ENCODE measurements at regions not wholly inside any gene's neighbourhood (a gene's known extent, or its start where the extent isn't known, plus 50 kb on each side); places are given as distances from the start of the nearest gene placed in this dataset.

DNA sequence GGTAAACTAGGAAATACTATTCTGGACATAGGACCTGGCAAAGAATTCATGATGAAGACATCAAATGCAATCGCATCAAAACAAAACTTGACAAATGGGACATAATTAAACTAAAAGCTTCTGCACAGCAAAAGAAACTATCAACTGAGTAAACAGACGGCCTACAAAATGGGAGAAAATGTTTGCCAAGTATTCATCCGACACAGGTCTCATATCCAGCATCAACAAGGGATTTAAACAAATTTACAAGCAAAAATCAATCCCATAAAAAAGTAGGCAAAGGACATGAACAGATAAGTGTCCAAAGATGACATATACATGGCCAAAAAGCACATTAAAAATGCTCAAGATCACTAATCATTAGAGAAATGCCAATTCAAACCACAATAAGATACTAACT lies 1088.9 kb downstream of the NAALADL2 start:
- no peak for TF ChIP-seq POLR2A (conservative IDR thresholded peaks at IDR 0.05)
- TF ChIP-seq NCOA2 (IDR thresholded peaks at IDR 0.05; ENCODE audit: partially characterized antibody in 2 of 2), result no peak
- TF ChIP-seq EP300 (IDR thresholded peaks at IDR 0.05; ENCODE audit: low read length), result no peak
- TF ChIP-seq CBX5 (IDR thresholded peaks at IDR 0.05; ENCODE audit: borderline replicate concordance, low read depth), result no peak
- TF ChIP-seq, protein P1, sequence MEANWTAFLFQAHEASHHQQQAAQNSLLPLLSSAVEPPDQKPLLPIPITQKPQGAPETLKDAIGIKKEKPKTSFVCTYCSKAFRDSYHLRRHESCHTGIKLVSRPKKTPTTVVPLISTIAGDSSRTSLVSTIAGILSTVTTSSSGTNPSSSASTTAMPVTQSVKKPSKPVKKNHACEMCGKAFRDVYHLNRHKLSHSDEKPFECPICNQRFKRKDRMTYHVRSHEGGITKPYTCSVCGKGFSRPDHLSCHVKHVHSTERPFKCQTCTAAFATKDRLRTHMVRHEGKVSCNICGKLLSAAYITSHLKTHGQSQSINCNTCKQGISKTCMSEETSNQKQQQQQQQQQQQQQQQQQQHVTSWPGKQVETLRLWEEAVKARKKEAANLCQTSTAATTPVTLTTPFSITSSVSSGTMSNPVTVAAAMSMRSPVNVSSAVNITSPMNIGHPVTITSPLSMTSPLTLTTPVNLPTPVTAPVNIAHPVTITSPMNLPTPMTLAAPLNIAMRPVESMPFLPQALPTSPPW (CRISPR knock-in tag; IDR thresholded peaks at IDR 0.05), result no peak
- TF ChIP-seq, protein P2, sequence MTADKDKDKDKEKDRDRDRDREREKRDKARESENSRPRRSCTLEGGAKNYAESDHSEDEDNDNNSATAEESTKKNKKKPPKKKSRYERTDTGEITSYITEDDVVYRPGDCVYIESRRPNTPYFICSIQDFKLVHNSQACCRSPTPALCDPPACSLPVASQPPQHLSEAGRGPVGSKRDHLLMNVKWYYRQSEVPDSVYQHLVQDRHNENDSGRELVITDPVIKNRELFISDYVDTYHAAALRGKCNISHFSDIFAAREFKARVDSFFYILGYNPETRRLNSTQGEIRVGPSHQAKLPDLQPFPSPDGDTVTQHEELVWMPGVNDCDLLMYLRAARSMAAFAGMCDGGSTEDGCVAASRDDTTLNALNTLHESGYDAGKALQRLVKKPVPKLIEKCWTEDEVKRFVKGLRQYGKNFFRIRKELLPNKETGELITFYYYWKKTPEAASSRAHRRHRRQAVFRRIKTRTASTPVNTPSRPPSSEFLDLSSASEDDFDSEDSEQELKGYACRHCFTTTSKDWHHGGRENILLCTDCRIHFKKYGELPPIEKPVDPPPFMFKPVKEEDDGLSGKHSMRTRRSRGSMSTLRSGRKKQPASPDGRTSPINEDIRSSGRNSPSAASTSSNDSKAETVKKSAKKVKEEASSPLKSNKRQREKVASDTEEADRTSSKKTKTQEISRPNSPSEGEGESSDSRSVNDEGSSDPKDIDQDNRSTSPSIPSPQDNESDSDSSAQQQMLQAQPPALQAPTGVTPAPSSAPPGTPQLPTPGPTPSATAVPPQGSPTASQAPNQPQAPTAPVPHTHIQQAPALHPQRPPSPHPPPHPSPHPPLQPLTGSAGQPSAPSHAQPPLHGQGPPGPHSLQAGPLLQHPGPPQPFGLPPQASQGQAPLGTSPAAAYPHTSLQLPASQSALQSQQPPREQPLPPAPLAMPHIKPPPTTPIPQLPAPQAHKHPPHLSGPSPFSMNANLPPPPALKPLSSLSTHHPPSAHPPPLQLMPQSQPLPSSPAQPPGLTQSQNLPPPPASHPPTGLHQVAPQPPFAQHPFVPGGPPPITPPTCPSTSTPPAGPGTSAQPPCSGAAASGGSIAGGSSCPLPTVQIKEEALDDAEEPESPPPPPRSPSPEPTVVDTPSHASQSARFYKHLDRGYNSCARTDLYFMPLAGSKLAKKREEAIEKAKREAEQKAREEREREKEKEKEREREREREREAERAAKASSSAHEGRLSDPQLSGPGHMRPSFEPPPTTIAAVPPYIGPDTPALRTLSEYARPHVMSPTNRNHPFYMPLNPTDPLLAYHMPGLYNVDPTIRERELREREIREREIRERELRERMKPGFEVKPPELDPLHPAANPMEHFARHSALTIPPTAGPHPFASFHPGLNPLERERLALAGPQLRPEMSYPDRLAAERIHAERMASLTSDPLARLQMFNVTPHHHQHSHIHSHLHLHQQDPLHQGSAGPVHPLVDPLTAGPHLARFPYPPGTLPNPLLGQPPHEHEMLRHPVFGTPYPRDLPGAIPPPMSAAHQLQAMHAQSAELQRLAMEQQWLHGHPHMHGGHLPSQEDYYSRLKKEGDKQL (CRISPR knock-in tag; IDR thresholded peaks at IDR 0.05; ENCODE audit: borderline replicate concordance), result no peak
- TF ChIP-seq, protein P3, sequence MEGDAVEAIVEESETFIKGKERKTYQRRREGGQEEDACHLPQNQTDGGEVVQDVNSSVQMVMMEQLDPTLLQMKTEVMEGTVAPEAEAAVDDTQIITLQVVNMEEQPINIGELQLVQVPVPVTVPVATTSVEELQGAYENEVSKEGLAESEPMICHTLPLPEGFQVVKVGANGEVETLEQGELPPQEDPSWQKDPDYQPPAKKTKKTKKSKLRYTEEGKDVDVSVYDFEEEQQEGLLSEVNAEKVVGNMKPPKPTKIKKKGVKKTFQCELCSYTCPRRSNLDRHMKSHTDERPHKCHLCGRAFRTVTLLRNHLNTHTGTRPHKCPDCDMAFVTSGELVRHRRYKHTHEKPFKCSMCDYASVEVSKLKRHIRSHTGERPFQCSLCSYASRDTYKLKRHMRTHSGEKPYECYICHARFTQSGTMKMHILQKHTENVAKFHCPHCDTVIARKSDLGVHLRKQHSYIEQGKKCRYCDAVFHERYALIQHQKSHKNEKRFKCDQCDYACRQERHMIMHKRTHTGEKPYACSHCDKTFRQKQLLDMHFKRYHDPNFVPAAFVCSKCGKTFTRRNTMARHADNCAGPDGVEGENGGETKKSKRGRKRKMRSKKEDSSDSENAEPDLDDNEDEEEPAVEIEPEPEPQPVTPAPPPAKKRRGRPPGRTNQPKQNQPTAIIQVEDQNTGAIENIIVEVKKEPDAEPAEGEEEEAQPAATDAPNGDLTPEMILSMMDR (IDR thresholded peaks at IDR 0.05 in 2 of 3, conservative IDR thresholded peaks at IDR 0.05 in 1 of 3; ENCODE audit: insufficient read depth in 2 of 3, low read depth in 1 of 3, low read length in 3 of 3), result no peak
- TF ChIP-seq, protein P4, sequence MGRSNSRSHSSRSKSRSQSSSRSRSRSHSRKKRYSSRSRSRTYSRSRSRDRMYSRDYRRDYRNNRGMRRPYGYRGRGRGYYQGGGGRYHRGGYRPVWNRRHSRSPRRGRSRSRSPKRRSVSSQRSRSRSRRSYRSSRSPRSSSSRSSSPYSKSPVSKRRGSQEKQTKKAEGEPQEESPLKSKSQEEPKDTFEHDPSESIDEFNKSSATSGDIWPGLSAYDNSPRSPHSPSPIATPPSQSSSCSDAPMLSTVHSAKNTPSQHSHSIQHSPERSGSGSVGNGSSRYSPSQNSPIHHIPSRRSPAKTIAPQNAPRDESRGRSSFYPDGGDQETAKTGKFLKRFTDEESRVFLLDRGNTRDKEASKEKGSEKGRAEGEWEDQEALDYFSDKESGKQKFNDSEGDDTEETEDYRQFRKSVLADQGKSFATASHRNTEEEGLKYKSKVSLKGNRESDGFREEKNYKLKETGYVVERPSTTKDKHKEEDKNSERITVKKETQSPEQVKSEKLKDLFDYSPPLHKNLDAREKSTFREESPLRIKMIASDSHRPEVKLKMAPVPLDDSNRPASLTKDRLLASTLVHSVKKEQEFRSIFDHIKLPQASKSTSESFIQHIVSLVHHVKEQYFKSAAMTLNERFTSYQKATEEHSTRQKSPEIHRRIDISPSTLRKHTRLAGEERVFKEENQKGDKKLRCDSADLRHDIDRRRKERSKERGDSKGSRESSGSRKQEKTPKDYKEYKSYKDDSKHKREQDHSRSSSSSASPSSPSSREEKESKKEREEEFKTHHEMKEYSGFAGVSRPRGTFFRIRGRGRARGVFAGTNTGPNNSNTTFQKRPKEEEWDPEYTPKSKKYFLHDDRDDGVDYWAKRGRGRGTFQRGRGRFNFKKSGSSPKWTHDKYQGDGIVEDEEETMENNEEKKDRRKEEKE (IDR thresholded peaks at IDR 0.05; ENCODE audit: borderline replicate concordance in 1 of 2, control insufficient read depth in 1 of 2, low read depth in 2 of 2, low read length in 1 of 2), result no peak
- no peak for TF ChIP-seq KLF13 (tag; IDR thresholded peaks at IDR 0.05; ENCODE audit: borderline replicate concordance, low read depth)
- TF ChIP-seq PHF20 (IDR thresholded peaks at IDR 0.05; ENCODE audit: partially characterized antibody), result no peak
- no peak for TF ChIP-seq MYC (IDR thresholded peaks at IDR 0.05; ENCODE audit: low read depth, low read length)
- no peak for TF ChIP-seq MYC (CRISPR knock-in tag; IDR thresholded peaks at IDR 0.05; ENCODE audit: borderline replicate concordance, low read depth)
- no peak for TF ChIP-seq MEF2A (IDR thresholded peaks at IDR 0.05; ENCODE audit: control insufficient read depth, low read depth, low read length)
- no peak for TF ChIP-seq FOXJ2 (tag; IDR thresholded peaks at IDR 0.05)
- TF ChIP-seq SMAD3 (CRISPR knock-in tag; conservative IDR thresholded peaks at IDR 0.05), result no peak

Data from K562 (cell line).